H1 (cell line): ENCODE measurements at regions not wholly inside any gene's neighbourhood (a gene's known extent, or its start where the extent isn't known, plus 50 kb on each side); places are given as distances from the start of the nearest gene placed in this dataset.

Experiments
- CHD2 ChIP-seq: IDR thresholded peaks from 2 replicates; pipeline ENCODE4 v1.6.1; 2012; ENCODE audit warnings: low read length, improper control_type of control experiment
- CHD7 ChIP-seq: fragments of 300-600 bp; sonication (generic); IDR thresholded peaks from 2 replicates; pipeline ENCODE4 v1.7.1; 2012; ENCODE audit warnings: low read length, moderate library complexity, mild to moderate bottlenecking, inconsistent platforms; ENCODE audit not compliant: insufficient replicate concordance
- CTCF ChIP-seq, 3 experiments: IDR thresholded peaks; 1 replicate in 2 of 3; 2 replicates in 1 of 3; pipeline versions ENCODE4 v1.5.1 to v1.6.1; 2011; ENCODE audit warnings: low read length in 3 of 3, mild to moderate bottlenecking in 3 of 3, inconsistent platforms in 2 of 3, low read depth in 1 of 3, moderate library complexity in 1 of 3; ENCODE audit not compliant: insufficient read depth in 1 of 3; ENCODE audit errors: control extremely low read depth in 1 of 3
- E2F6 ChIP-seq: IDR thresholded peaks from 2 replicates; pipeline ENCODE4 v1.6.1; 2012; ENCODE audit warnings: inconsistent platforms
- KDM1A ChIP-seq: fragments of 200-600, 300-600 bp; sonication (generic); IDR thresholded peaks from 2 replicates; pipeline ENCODE4 v1.7.1; 2016; ENCODE audit warnings: mild to moderate bottlenecking, low read length, borderline replicate concordance
- PHF8 ChIP-seq: fragments of 200-600 bp; sonication (generic); conservative IDR thresholded peaks from 2 replicates; pipeline ENCODE4 v1.7.1; 2012; ENCODE audit warnings: low read depth, mild to moderate bottlenecking, inconsistent platforms, low read length, moderate library complexity
- POLR2AphosphoS5 ChIP-seq: IDR thresholded peaks from 2 replicates; pipeline ENCODE4 v1.6.1; 2011; ENCODE audit warnings: low read depth, low read length
- SP1 ChIP-seq: IDR thresholded peaks from 2 replicates; pipeline ENCODE4 v1.6.1; 2011; ENCODE audit warnings: low read depth, low read length
- SP2 ChIP-seq: IDR thresholded peaks from 2 replicates; pipeline ENCODE4 v1.6.1; 2012; ENCODE audit warnings: mild to moderate bottlenecking, low read length, inconsistent platforms

GRCh38 chr6:165852676-165853075, 189.6 kb upstream of the PDE10A start (continued):
- TF ChIP-seq CHD7 (no peak), POLR2AphosphoS5 (no peak), SP1 (no peak), SP2 (no peak), PHF8 (no peak), E2F6 (no peak), KDM1A (no peak), CHD2 (no peak), CTCF (IDR thresholded peaks at IDR 0.05; ENCODE audit: control extremely low read depth in 1 of 3, insufficient read depth in 1 of 3, low read depth in 1 of 3, low read length in 3 of 3) (no peak)
- TF ChIP-seq, all 59 proteins: peak for 0
